ENCODE measurements at regions not wholly inside any gene's neighbourhood (a gene's known extent, or its start where the extent isn't known, plus 50 kb on each side); places are given as distances from the start of the nearest gene placed in this dataset.

DNA sequence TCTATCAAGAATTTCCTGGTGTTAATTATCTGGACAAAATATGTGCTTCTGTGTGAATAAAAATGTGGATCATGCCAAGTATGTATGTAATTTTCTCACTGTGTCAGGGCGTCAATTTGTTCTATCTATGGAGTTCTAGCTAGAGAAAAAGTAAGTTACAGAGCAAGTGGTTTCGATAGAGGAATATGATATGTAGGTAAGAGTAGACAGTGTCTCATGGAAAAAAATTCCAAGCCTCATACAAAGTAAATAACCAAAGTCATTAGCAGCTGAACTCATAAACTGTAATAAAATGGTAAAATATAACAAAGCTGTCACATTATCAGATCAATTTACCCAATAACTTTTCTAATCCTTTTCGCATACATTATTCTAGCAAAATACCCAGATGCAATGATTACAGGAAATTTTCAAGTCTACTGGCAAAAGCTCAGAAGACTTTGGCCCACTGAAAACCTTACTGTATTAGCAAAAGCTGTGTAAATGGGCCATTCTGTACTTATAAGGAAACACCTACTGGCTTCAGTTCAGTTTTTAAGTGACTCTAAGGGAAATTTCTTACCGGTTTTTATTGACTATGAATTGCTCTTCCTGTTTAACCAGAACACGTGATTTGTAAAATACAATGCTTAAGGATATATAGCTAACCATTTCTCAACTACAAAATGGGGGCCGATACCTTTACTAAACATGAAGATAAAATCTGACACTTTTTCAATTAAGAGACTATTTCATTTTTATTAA lies 121.0 kb upstream of the ARSJ start:
- 76 to 86% (median 83%) methylated on average over 6 of the region's 6 CpGs for WGBS, 4 donors
- TF ChIP-seq, protein P1, sequence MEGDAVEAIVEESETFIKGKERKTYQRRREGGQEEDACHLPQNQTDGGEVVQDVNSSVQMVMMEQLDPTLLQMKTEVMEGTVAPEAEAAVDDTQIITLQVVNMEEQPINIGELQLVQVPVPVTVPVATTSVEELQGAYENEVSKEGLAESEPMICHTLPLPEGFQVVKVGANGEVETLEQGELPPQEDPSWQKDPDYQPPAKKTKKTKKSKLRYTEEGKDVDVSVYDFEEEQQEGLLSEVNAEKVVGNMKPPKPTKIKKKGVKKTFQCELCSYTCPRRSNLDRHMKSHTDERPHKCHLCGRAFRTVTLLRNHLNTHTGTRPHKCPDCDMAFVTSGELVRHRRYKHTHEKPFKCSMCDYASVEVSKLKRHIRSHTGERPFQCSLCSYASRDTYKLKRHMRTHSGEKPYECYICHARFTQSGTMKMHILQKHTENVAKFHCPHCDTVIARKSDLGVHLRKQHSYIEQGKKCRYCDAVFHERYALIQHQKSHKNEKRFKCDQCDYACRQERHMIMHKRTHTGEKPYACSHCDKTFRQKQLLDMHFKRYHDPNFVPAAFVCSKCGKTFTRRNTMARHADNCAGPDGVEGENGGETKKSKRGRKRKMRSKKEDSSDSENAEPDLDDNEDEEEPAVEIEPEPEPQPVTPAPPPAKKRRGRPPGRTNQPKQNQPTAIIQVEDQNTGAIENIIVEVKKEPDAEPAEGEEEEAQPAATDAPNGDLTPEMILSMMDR (IDR thresholded peaks at IDR 0.05) = no peak
- no peak overlapping the region for H3K4me3 ChIP-seq
- intact Hi-C loops (cut with DNase I) = no loop called here
- no peak overlapping the region for H3K27ac ChIP-seq
- DNase-seq = no peak
- no peaks in the 10 kb centered on the region for H3K27me3 ChIP-seq
- H3K4me1 ChIP-seq = no peaks in the 10 kb centered on the region
- no peaks in the 10 kb centered on the region for H3K9me3 ChIP-seq
- no peaks in the 10 kb centered on the region for H3K36me3 ChIP-seq
- no peak for ATAC-seq

DNA sequence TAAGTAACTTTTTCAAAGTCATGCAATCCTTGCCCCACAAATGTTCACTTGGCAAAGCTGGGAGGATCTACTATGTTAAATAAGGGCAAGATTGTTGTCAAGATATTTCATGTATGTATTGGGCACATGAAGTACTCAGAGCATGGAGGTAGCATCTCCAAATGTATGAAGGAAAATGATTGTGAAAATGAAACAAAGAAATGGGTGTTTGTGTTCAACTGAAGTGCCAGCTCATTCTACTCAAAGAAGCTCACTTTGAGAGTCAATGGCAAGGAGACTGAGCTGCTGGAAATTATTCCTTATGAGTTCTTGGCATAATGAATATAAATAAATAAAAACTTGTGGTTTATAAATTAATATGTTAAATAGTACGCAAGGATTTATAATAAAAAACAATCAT lies 124.5 kb upstream of the ARSJ start:
- H3K4me3 ChIP-seq = no peak overlapping the region
- intact Hi-C loops (cut with DNase I) = no loop called here
- DNase-seq = no peak
- no peak for TF ChIP-seq POLR2A (IDR thresholded peaks at IDR 0.05)
- TF ChIP-seq, protein P1 (IDR thresholded peaks at IDR 0.05) = no peak
- ATAC-seq = no peak
- no peaks in the 10 kb centered on the region for H3K4me1 ChIP-seq
- WGBS, 4 donors = 88 to 98% (median 96%) methylated on average over 1 of the region's 1 CpG
- no peak overlapping the region for H3K27ac ChIP-seq
- H3K36me3 ChIP-seq = no peaks in the 10 kb centered on the region
- no peaks in the 10 kb centered on the region for H3K27me3 ChIP-seq
- no peaks in the 10 kb centered on the region for H3K9me3 ChIP-seq

DNA sequence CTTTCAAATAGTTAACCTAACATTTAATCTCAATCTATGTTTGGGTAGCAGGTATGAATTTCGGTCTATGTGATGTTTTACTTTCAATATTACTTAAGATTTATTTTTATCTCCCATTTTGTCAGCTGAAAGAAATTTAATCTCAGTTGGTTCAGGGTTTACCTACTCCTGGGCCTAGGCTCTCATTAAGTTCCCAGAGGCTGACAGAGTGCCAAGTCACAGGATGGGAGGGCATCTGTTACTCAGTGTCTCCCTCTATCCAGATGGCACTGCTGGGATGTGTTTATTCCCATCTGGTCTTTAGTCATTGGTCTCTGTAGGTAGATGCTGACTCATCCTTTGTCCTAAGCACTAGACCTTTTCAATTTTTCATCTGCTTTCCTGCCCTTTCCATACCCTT lies 129.4 kb upstream of the ARSJ start:
- DNase-seq (no peak), ATAC-seq (peak in 1 of 4 donors; percentile 26)
- no peak overlapping the region for H3K4me3 ChIP-seq
- no peaks in the 10 kb centered on the region for H3K36me3 ChIP-seq
- TF ChIP-seq, protein P1 (IDR thresholded peaks at IDR 0.05) = no peak
- no peak for TF ChIP-seq POLR2A (IDR thresholded peaks at IDR 0.05)
- H3K4me1 ChIP-seq = no peaks in the 10 kb centered on the region
- no peaks in the 10 kb centered on the region for H3K9me3 ChIP-seq
- WGBS, 4 donors = 60 to 80% (median 73%) methylated on average over 1 of the region's 1 CpG
- intact Hi-C loops (cut with DNase I) = no loop called here
- no peak overlapping the region for H3K27ac ChIP-seq
- H3K27me3 ChIP-seq = no peaks in the 10 kb centered on the region

DNA sequence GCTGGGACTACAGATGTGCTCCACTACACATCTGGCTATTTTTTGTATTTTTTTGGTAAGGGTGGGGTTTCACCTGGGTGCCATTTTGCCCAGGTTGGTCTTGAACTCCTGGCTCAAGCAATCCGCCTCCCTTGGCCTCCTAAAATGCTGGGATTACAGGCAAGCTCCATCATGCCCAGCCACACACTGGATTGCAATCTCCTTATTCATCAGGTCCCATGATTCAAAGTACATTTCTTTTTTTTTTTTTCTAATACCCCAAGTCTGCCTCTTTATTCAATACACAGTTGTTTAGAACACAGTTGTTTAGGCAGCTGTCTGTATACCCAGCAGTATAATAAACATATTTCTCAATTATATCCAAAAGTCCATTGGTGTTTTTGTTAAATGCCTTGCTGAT lies 130.3 kb upstream of the ARSJ start:
- DNase-seq (no peak), ATAC-seq (no peak)
- H3K36me3 ChIP-seq = no peaks in the 10 kb centered on the region
- no peak overlapping the region for H3K27ac ChIP-seq
- H3K4me1 ChIP-seq = no peaks in the 10 kb centered on the region
- intact Hi-C loops (cut with DNase I) = no loop called here
- no peaks in the 10 kb centered on the region for H3K9me3 ChIP-seq
- no peaks in the 10 kb centered on the region for H3K27me3 ChIP-seq
- no peak overlapping the region for H3K4me3 ChIP-seq
- WGBS, 4 donors = 92 to 96% (median 94%) methylated on average over 1 of the region's 1 CpG
- no peak for TF ChIP-seq POLR2A (IDR thresholded peaks at IDR 0.05)
- TF ChIP-seq, protein P1 (IDR thresholded peaks at IDR 0.05) = no peak
